ENCODE measurements at regions not wholly inside any gene's neighbourhood (a gene's known extent, or its start where the extent isn't known, plus 50 kb on each side); places are given as distances from the start of the nearest gene placed in this dataset.

- no peak for TF ChIP-seq USF2 (IDR thresholded peaks at IDR 0.05; ENCODE audit: low read depth, low read length)
- no peak for TF ChIP-seq CTCF (conservative IDR thresholded peaks at IDR 0.05; ENCODE audit: low read depth, low read length)
- TF ChIP-seq POLR2A (IDR thresholded peaks at IDR 0.05; ENCODE audit: low read depth, low read length) = no peak
- TF ChIP-seq MXI1 (IDR thresholded peaks at IDR 0.05; ENCODE audit: borderline replicate concordance, low read depth, low read length) = no peak
- TF ChIP-seq RFX5 (IDR thresholded peaks at IDR 0.05; ENCODE audit: low read depth, low read length) = no peak
- no peak for TF ChIP-seq CHD1 (IDR thresholded peaks at IDR 0.05; ENCODE audit: low read depth, low read length)
- no peak for TF ChIP-seq CEBPB (IDR thresholded peaks at IDR 0.05; ENCODE audit: low read depth, low read length)
- TF ChIP-seq RAD21 (IDR thresholded peaks at IDR 0.05; ENCODE audit: low read length) = no peak
- no peak for TF ChIP-seq SMC3 (IDR thresholded peaks at IDR 0.05; ENCODE audit: low read depth, low read length)
- TF ChIP-seq BHLHE40 (IDR thresholded peaks at IDR 0.05; ENCODE audit: low read depth, low read length) = no peak
- no peak for TF ChIP-seq ELK1 (IDR thresholded peaks at IDR 0.05; ENCODE audit: borderline replicate concordance, low read depth, low read length)
These were observed 343.1 kb downstream of the FLRT2 start for GRCh38 chr14:85873006-85873405.

All from IMR-90 (cell line).